H9 (cell line): ENCODE measurements at regions not wholly inside any gene's neighbourhood (a gene's known extent, or its start where the extent isn't known, plus 50 kb on each side); places are given as distances from the start of the nearest gene placed in this dataset.

Experiments used
- DNase-seq: peaks from one replicate; pipeline ENCODE4 v3.0.0-alpha.2; 2017
- H2AFZ ChIP-seq: one replicate; pipeline ENCODE4 v1.6.1; 2013; ENCODE audit warnings: mild to moderate bottlenecking, low read length, control low read depth, moderate library complexity
- H2AK5ac ChIP-seq: 2 replicates; pipeline ENCODE4 v1.6.1; 2013; ENCODE audit warnings: low read length, control low read depth, mixed read lengths; ENCODE audit not compliant: insufficient read length
- H2BK120ac ChIP-seq: one replicate; pipeline ENCODE4 v1.6.1; 2013; ENCODE audit warnings: low read depth, mild to moderate bottlenecking, low read length, control low read depth, inconsistent platforms; ENCODE audit not compliant: poor library complexity, severe bottlenecking
- H2BK12ac ChIP-seq: 2 replicates; pipeline ENCODE4 v1.6.1; 2013; ENCODE audit warnings: low read length, control low read depth, mixed read lengths, low read depth; ENCODE audit not compliant: insufficient read length
- H2BK15ac ChIP-seq: 2 replicates; pipeline ENCODE4 v1.6.1; 2013; ENCODE audit warnings: low read depth, low read length, control low read depth
- H2BK20ac ChIP-seq: one replicate; pipeline ENCODE4 v1.6.1; 2013; ENCODE audit warnings: low read depth, mild to moderate bottlenecking, low read length, control low read depth, inconsistent platforms; ENCODE audit not compliant: poor library complexity, severe bottlenecking
- H2BK5ac ChIP-seq: 2 replicates; pipeline ENCODE4 v1.6.1; 2013; ENCODE audit warnings: low read length, control low read depth, mixed read lengths; ENCODE audit not compliant: insufficient read length
- H3K14ac ChIP-seq: 2 replicates; pipeline ENCODE4 v1.6.1; 2013; ENCODE audit warnings: low read length, control low read depth; ENCODE audit not compliant: insufficient read depth
- H3K18ac ChIP-seq: 2 replicates; pipeline ENCODE4 v1.6.1; 2013; ENCODE audit warnings: low read depth, mild to moderate bottlenecking, mixed read lengths, low read length, control low read depth; ENCODE audit not compliant: insufficient read length
- H3K23ac ChIP-seq: 2 replicates; pipeline ENCODE4 v1.6.1; 2013; ENCODE audit warnings: low read length, control low read depth, mixed read lengths, low read depth; ENCODE audit not compliant: insufficient read length
- H3K23me2 ChIP-seq: 2 replicates; pipeline ENCODE4 v1.6.1; 2013; ENCODE audit warnings: low read depth, mild to moderate bottlenecking, mixed read lengths, low read length, control low read depth; ENCODE audit not compliant: insufficient read length, poor library complexity, severe bottlenecking
- H3K27ac ChIP-seq: 2 replicates; pipeline ENCODE4 v1.5.1; 2013; ENCODE audit warnings: low read length, control low read depth, mixed read lengths, low read depth; ENCODE audit not compliant: insufficient read length
- H3K27me3 ChIP-seq: 2 replicates; pipeline ENCODE4 v1.6.1; 2013; ENCODE audit warnings: low read length, control low read depth, inconsistent platforms; ENCODE audit not compliant: insufficient read depth
- H3K4ac ChIP-seq: 2 replicates; pipeline ENCODE4 v1.6.1; 2013; ENCODE audit warnings: low read depth, mild to moderate bottlenecking, control low read depth, inconsistent platforms, low read length, moderate library complexity
- H3K4me1 ChIP-seq: 2 replicates; pipeline ENCODE4 v1.6.1; 2013; ENCODE audit warnings: low read length, control low read depth, inconsistent platforms; ENCODE audit not compliant: insufficient read depth
- H3K4me2 ChIP-seq: 2 replicates; pipeline ENCODE4 v1.6.1; 2013; ENCODE audit warnings: low read length, control low read depth, mixed read lengths; ENCODE audit not compliant: insufficient read length, insufficient read depth
- H3K56ac ChIP-seq: 2 replicates; pipeline ENCODE4 v1.6.1; 2013; ENCODE audit warnings: low read depth, mild to moderate bottlenecking, mixed read lengths, low read length, control low read depth; ENCODE audit not compliant: insufficient read length
- H3K79me1 ChIP-seq: 2 replicates; pipeline ENCODE4 v1.6.1; 2013; ENCODE audit warnings: low read depth, mild to moderate bottlenecking, moderate library complexity, low read length, control low read depth, inconsistent platforms; ENCODE audit not compliant: insufficient read depth, poor library complexity, severe bottlenecking
- H3K79me2 ChIP-seq: 2 replicates; pipeline ENCODE4 v1.6.1; 2013; ENCODE audit warnings: low read length, control low read depth, inconsistent platforms; ENCODE audit not compliant: insufficient read depth
- H3K9ac ChIP-seq: 2 replicates; pipeline ENCODE4 v1.6.1; 2013; ENCODE audit warnings: low read length, control low read depth, mixed read lengths; ENCODE audit not compliant: insufficient read length; ENCODE audit errors: extremely low read depth
- H3K9me3 ChIP-seq: one replicate; pipeline ENCODE4 v1.6.1; 2013; ENCODE audit warnings: low read depth, low read length, inconsistent platforms; ENCODE audit not compliant: control insufficient read depth
- H3T11ph ChIP-seq: one replicate; pipeline ENCODE4 v1.6.1; 2013; ENCODE audit warnings: mild to moderate bottlenecking, low read length, control low read depth, inconsistent platforms
- H4K20me1 ChIP-seq: one replicate; pipeline ENCODE4 v1.6.1; 2013; ENCODE audit not compliant: control insufficient read depth, insufficient read length, insufficient read depth
- H4K5ac ChIP-seq: 2 replicates; pipeline ENCODE4 v1.6.1; 2013; ENCODE audit warnings: low read depth, mild to moderate bottlenecking, mixed read lengths, low read length, control low read depth; ENCODE audit not compliant: insufficient read length
- H4K8ac ChIP-seq: replicated peaks from 2 replicates; pipeline ENCODE4 v1.6.1; 2013; ENCODE audit warnings: low read length, control low read depth, mixed read lengths, low read depth; ENCODE audit not compliant: insufficient read length
- H4K91ac ChIP-seq: 2 replicates; pipeline ENCODE4 v1.6.1; 2013; ENCODE audit warnings: low read depth, mild to moderate bottlenecking, moderate library complexity, mixed read lengths, low read length, control low read depth; ENCODE audit not compliant: insufficient read length
- H3K27ac Mint-ChIP-seq, 3 experiments: 2 replicates in 2 of 3; 3 replicates in 1 of 3; pipeline ENCODE4 v1.8.0; 2020 to 2021; ENCODE audit warnings: mixed read lengths in 3 of 3, mild to moderate bottlenecking in 1 of 3, moderate library complexity in 1 of 3
- H3K27me3 Mint-ChIP-seq: 2 replicates; pipeline ENCODE4 v1.8.0; 2021; ENCODE audit warnings: low read depth, mild to moderate bottlenecking, moderate library complexity, mixed read lengths
- H3K36me3 Mint-ChIP-seq, 3 experiments: 2 replicates in 2 of 3; 3 replicates in 1 of 3; pipeline ENCODE4 v1.8.0; 2020 to 2021; ENCODE audit warnings: low read depth in 3 of 3, mixed read lengths in 3 of 3; ENCODE audit not compliant: insufficient read depth in 1 of 3
- H3K4me1 Mint-ChIP-seq, 2 experiments: 2 replicates each; pipeline ENCODE4 v1.8.0; 2020; ENCODE audit warnings: mixed read lengths in 2 of 2
- H3K4me3 Mint-ChIP-seq, 2 experiments: 2 replicates in 1 of 2; 3 replicates in 1 of 2; pipeline ENCODE4 v1.8.0; 2020 to 2021; ENCODE audit warnings: mild to moderate bottlenecking in 2 of 2, mixed read lengths in 2 of 2, moderate library complexity in 1 of 2
- H3K9me3 Mint-ChIP-seq, 2 experiments: 2 replicates in 1 of 2; 3 replicates in 1 of 2; pipeline ENCODE4 v1.8.0; 2020; ENCODE audit warnings: mild to moderate bottlenecking in 2 of 2, mixed read lengths in 2 of 2, moderate library complexity in 1 of 2
- CTCF ChIP-seq: fragments of 200-600 bp; sonication (generic); conservative IDR thresholded peaks from 3 replicates; pipeline ENCODE4 v1.8.0; 2021; ENCODE audit warnings: antibody characterized with exemption, mild to moderate bottlenecking
- WGBS: extraction: QIAGEN DNeasy Blood & Tissue Kit; methylation state at CpG from one replicate; pipeline ENCODE4 v1.1.7; 2013; ENCODE audit warnings: missing lambda C conversion rate, low lambda C conversion rate, mixed read lengths; ENCODE audit not compliant: insufficient read length; ENCODE audit errors: extremely low coverage; 5-methylcytosine and 5-hydroxymethylcytosine counted together

- Histone ChIP-seq H2BK5ac (no peak overlapping the region), H2AFZ (no peak overlapping the region), H3K23ac (no peak overlapping the region), H3K9me3 (no peaks in the 10 kb centered on the region), H3K18ac (no peak overlapping the region), H4K8ac (no peak overlapping the region), H3K23me2 (no peaks in the 10 kb centered on the region), H2BK15ac (no peak overlapping the region), H3K79me2 (no peaks in the 10 kb centered on the region), H2BK120ac (no peak overlapping the region), H3K27me3 (no peaks in the 10 kb centered on the region), H3T11ph (no peak overlapping the region), H3K4me2 (no peak overlapping the region), H4K5ac (no peak overlapping the region), H3K14ac (no peak overlapping the region), H3K4ac (no peak overlapping the region), H4K20me1 (no peaks in the 10 kb centered on the region), H2BK20ac (no peak overlapping the region), H3K27ac (no peak overlapping the region), H3K79me1 (no peaks in the 10 kb centered on the region), H2AK5ac (no peak overlapping the region), H4K91ac (no peak overlapping the region), H3K56ac (no peak overlapping the region), H3K9ac (no peak overlapping the region), H2BK12ac (no peak overlapping the region), H3K4me1 (no peaks in the 10 kb centered on the region)
- no peak for DNase-seq
- Mint-ChIP-seq H3K36me3 (no peaks in the 10 kb centered on the region), H3K9me3 (no peaks in the 10 kb centered on the region), H3K27ac (no peak overlapping the region), H3K4me3 (no peak overlapping the region), H3K27me3 (peaks cover 8% of the 10 kb centered on the region), H3K4me1 (peaks cover 0 to 6% of the 10 kb centered on the region in 2 experiments; a peak in 1 of 4 replicates)
- TF ChIP-seq CTCF = no peak
- 100% methylated on average over 1 of the region's 3 CpGs for WGBS
Measured at GRCh38 chr12:115323223-115323905, 639.4 kb upstream of the TBX3 start.
